HUDEP-2 (cell line): ENCODE measurements at regions not wholly inside any gene's neighbourhood (a gene's known extent, or its start where the extent isn't known, plus 50 kb on each side); places are given as distances from the start of the nearest gene placed in this dataset.

ENCODE experiments used
- DNase-seq, 76 experiments: peaks; one replicate each; lab custom pipeline; 2025; ENCODE audit not compliant: unreplicated experiment in 76 of 76; lab: John Stamatoyannopoulos, UW

DNA sequence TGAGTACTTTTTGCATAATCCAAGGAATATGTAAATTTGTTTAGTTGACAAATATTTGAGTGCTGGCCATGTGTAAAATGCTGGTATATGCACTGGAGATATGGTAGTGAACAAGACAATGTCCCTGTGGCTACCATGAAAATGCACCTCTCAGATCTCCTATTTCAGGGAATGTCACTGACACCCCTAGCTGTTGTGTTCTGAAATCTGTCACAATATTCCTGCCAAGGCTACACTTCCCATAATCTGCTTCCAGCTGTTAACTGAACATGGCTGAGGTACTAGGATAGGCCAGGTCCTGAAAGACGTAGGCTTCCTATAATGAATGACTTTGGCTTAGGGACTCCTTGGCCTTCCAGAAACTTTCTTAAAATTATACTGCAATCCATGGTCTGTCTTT lies 197.8 kb downstream of the ZNF648 start:
- no peak for DNase-seq

- no peak for DNase-seq
These were observed 198.5 kb downstream of the ZNF648 start for GRCh38 chr1:181863006-181863405.

GRCh38 chr1:181858135-181858534 lies 203.4 kb downstream of the ZNF648 start:
- no peak for DNase-seq
